CD4-positive, CD25-positive, alpha-beta regulatory T cell (primary cell): ENCODE measurements at regions not wholly inside any gene's neighbourhood (a gene's known extent, or its start where the extent isn't known, plus 50 kb on each side); places are given as distances from the start of the nearest gene placed in this dataset.

Experiments
- ATAC-seq, 2 donors: fragments of 150-1000 bp; cut with Tn5 transposase; one replicate each; pipeline ENCODE4 v1.10.0; 2021; ENCODE audit warnings: low read depth in 2 of 2, moderate number of reproducible peaks in 2 of 2, moderate library complexity in 1 of 2
- DNase-seq, 3 donors: peaks; one replicate each; pipeline versions ENCODE4 v3.0.0 to v3.0.0-alpha.2; 2012 to 2022; ENCODE audit warnings: mixed read lengths in 1 of 3
- H3K27ac ChIP-seq: one replicate; pipeline ENCODE4 v1.7.0; 2013; ENCODE audit warnings: mild to moderate bottlenecking, low read length; ENCODE audit not compliant: insufficient read depth, poor library complexity, severe bottlenecking
- H3K27me3 ChIP-seq: one replicate; pipeline ENCODE4 v1.7.0; 2013; ENCODE audit warnings: low read length; ENCODE audit not compliant: control insufficient read depth, insufficient read depth
- H3K36me3 ChIP-seq: one replicate; pipeline ENCODE4 v1.7.0; 2013; ENCODE audit warnings: mild to moderate bottlenecking, low read length, moderate library complexity; ENCODE audit not compliant: control insufficient read depth, insufficient read depth
- H3K4me1 ChIP-seq: 2 replicates; pipeline ENCODE4 v1.7.0; 2013; ENCODE audit warnings: mild to moderate bottlenecking, low read length; ENCODE audit not compliant: insufficient read depth, control insufficient read depth, poor library complexity, severe bottlenecking
- H3K4me3 ChIP-seq: one replicate; pipeline ENCODE4 v1.7.0; 2013; ENCODE audit warnings: low read depth, mild to moderate bottlenecking, low read length, moderate library complexity
- H3K9me3 ChIP-seq, 2 experiments: 1 replicate in 1 of 2; 2 replicates in 1 of 2; pipeline ENCODE4 v1.7.0; 2013; ENCODE audit warnings: low read length in 2 of 2, mild to moderate bottlenecking in 1 of 2, moderate library complexity in 1 of 2; ENCODE audit not compliant: control insufficient read depth in 2 of 2
- H3K27ac Mint-ChIP-seq, 3 donors: one replicate each; pipeline ENCODE4 v1.8.0; 2020 to 2022; ENCODE audit warnings: mild to moderate bottlenecking in 3 of 3, mixed read lengths in 3 of 3, moderate library complexity in 2 of 3
- H3K27me3 Mint-ChIP-seq: one replicate; pipeline ENCODE4 v1.8.0; 2022; ENCODE audit warnings: mild to moderate bottlenecking, mixed read lengths
- H3K36me3 Mint-ChIP-seq: one replicate; pipeline ENCODE4 v1.8.0; 2020; ENCODE audit warnings: mixed read lengths
- H3K4me1 Mint-ChIP-seq, 4 donors: one replicate each; pipeline ENCODE4 v1.8.0; 2020 to 2022; ENCODE audit warnings: mixed read lengths in 4 of 4, mild to moderate bottlenecking in 1 of 4
- H3K4me3 Mint-ChIP-seq, 4 donors: one replicate each; pipeline ENCODE4 v1.8.0; 2020 to 2022; ENCODE audit warnings: mild to moderate bottlenecking in 4 of 4, mixed read lengths in 4 of 4, moderate library complexity in 3 of 4
- H3K9me3 Mint-ChIP-seq, 7 donors: one replicate each; pipeline ENCODE4 v1.8.0; 2020 to 2022; ENCODE audit warnings: mixed read lengths in 7 of 7, mild to moderate bottlenecking in 3 of 7, moderate library complexity in 2 of 7

DNA sequence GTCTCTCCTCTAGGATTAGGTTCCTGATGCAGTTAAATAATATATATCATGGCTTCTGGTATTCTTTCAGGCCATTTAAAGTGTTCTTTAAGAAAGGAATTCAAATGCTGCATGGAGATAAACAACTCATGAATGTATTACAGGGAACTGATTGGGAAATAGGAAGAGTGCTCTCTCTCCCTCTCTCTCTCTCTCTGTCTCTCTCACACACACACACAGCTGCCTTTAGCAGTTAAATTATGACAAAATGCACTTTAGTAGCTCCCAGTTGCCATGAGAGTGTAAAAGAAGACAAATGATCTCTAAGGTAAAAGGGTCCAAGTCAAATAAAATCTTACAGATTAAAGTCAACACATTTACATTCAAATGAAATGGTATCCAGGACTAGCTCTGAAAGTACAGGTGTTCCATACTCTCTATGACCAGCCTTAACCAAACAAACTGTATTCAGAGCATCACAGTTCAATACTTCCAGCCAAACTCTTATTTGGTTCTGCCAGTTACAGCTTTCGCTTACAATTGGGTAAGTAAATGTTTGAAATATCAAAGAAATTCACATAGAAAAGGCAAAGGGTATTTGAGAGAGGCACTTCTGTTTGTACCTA, 94.7 kb upstream of the CXXC4 start:
- Mint-ChIP-seq H3K27ac (no peak overlapping the region), H3K27me3 (no peaks in the 10 kb centered on the region), H3K4me3 (no peak overlapping the region), H3K9me3 (peaks cover 0 to 3% (median 0%) of the 10 kb centered on the region in 7 donors), H3K4me1 (no peaks in the 10 kb centered on the region), H3K36me3 (no peaks in the 10 kb centered on the region)
- no peak for ATAC-seq
- H3K27me3 ChIP-seq = no peaks in the 10 kb centered on the region
- no peak overlapping the region for H3K27ac ChIP-seq
- no peaks in the 10 kb centered on the region for H3K36me3 ChIP-seq
- H3K4me3 ChIP-seq = no peak overlapping the region
- H3K9me3 ChIP-seq = no peaks in the 10 kb centered on the region
- DNase-seq = no peak
- no peaks in the 10 kb centered on the region for H3K4me1 ChIP-seq

DNA sequence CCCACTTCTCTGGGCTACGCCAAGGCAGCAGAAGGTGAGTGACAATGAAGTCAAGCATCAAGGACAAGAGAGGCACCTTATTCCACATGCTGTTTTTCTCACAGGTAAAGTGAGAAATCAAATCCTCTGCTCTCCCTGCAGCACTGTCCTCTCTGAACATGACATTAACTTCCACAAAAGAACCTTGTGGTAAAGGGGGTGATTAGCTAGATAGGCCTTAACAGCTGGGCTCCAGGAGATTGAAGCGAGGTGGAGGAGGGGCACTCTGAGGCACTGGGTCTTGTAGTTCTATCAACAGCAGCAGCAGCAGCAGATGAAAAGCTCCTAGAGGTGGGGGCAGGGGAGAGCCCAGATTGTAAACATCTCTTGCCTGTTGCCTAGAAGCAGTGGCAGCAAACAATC, 96.8 kb upstream of the CXXC4 start:
- H3K4me3 Mint-ChIP-seq = no peak overlapping the region
- no peak overlapping the region for H3K27ac Mint-ChIP-seq
- DNase-seq = no peak

DNA sequence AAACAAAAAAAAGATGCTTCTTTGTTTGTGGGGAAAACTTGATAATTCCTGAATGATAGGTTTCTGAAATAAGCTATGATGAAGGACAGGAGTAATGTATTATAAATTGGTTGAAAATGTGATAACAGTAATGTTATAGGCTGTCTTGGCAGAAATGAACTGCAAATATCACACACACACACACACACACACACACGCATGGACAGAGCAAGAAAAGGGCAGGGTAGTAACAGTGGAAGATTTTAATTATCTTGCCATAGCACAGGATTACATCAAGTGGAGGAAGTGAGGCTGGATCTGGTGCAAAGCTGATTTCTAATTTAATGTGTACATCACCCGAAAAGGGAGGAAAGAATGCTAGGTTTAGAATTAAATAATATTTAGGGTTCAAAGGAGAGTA, 97.5 kb upstream of the CXXC4 start:
- Histone ChIP-seq H3K27me3 (no peaks in the 10 kb centered on the region), H3K4me3 (no peak overlapping the region), H3K27ac (no peak overlapping the region), H3K9me3 (no peaks in the 10 kb centered on the region), H3K36me3 (no peaks in the 10 kb centered on the region), H3K4me1 (no peaks in the 10 kb centered on the region)
- no peak overlapping the region for H3K4me3 Mint-ChIP-seq
- no peak overlapping the region for H3K27ac Mint-ChIP-seq
- no peaks in the 10 kb centered on the region for H3K27me3 Mint-ChIP-seq
- no peaks in the 10 kb centered on the region for H3K4me1 Mint-ChIP-seq
- H3K36me3 Mint-ChIP-seq = no peaks in the 10 kb centered on the region
- no peak for DNase-seq
- no peak for ATAC-seq
- H3K9me3 Mint-ChIP-seq = peaks cover 0 to 3% (median 0%) of the 10 kb centered on the region in 7 donors

More for the DNA sequence above, 96.8 kb upstream of the CXXC4 start:
- H3K36me3 ChIP-seq = no peaks in the 10 kb centered on the region
- H3K4me1 ChIP-seq = no peaks in the 10 kb centered on the region
- H3K27ac ChIP-seq = no peak overlapping the region
- H3K4me3 ChIP-seq = no peak overlapping the region
- no peaks in the 10 kb centered on the region for H3K27me3 Mint-ChIP-seq
- H3K9me3 ChIP-seq = no peaks in the 10 kb centered on the region
- no peak for ATAC-seq
- peaks cover 0 to 3% (median 0%) of the 10 kb centered on the region in 7 donors for H3K9me3 Mint-ChIP-seq
- H3K27me3 ChIP-seq = no peaks in the 10 kb centered on the region
- no peaks in the 10 kb centered on the region for H3K36me3 Mint-ChIP-seq
- no peaks in the 10 kb centered on the region for H3K4me1 Mint-ChIP-seq

DNA sequence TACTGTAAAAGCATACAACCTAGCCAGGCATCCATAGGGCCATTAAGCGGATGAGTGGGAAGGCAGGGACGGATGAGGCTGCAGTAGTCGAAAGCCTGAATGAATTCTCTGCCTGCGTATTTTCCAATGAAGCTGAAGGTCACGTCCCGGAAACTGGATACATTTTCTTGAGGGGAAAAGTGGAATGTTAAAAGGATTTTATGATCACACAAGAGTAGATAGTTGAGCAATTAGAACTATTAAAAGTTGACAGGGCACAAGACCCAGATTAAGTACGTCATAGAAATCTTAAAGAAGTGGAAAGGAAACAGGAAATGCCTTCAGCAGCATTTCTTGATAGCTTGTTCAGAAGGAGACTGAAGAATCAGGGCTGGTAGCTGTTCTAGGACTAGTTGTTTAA, 98.3 kb upstream of the CXXC4 start:
- Histone ChIP-seq H3K4me1 (no peaks in the 10 kb centered on the region), H3K27me3 (no peaks in the 10 kb centered on the region), H3K4me3 (no peak overlapping the region), H3K27ac (no peak overlapping the region), H3K36me3 (no peaks in the 10 kb centered on the region), H3K9me3 (no peaks in the 10 kb centered on the region)
- H3K36me3 Mint-ChIP-seq = no peaks in the 10 kb centered on the region
- H3K9me3 Mint-ChIP-seq = peaks cover 0 to 3% (median 0%) of the 10 kb centered on the region in 7 donors
- H3K27ac Mint-ChIP-seq = no peak overlapping the region
- H3K27me3 Mint-ChIP-seq = no peaks in the 10 kb centered on the region
- H3K4me1 Mint-ChIP-seq = no peaks in the 10 kb centered on the region
- ATAC-seq = no peak
- no peak for DNase-seq
- H3K4me3 Mint-ChIP-seq = no peak overlapping the region

DNA sequence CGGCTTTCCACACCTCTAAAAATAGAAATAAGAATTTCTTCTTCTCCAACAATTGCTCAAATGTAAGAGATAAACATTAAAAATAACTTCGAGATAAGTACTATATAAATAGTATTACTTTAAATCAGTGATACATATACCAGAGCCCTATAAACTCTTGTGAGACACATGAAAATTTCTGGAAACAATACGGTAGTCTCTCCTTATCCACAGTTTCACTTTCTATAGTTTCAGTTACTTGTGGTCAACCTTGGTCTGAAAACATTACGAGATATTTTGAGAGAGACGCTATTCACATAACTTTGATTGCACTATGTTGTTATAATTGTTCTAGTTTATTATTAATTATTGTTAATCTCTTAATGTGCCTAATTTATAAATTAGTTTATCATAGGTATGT, 101.5 kb upstream of the CXXC4 start:
- H3K27me3 Mint-ChIP-seq = no peaks in the 10 kb centered on the region
- H3K4me3 Mint-ChIP-seq = no peak overlapping the region
- peaks cover 0 to 3% (median 0%) of the 10 kb centered on the region in 7 donors for H3K9me3 Mint-ChIP-seq

DNA sequence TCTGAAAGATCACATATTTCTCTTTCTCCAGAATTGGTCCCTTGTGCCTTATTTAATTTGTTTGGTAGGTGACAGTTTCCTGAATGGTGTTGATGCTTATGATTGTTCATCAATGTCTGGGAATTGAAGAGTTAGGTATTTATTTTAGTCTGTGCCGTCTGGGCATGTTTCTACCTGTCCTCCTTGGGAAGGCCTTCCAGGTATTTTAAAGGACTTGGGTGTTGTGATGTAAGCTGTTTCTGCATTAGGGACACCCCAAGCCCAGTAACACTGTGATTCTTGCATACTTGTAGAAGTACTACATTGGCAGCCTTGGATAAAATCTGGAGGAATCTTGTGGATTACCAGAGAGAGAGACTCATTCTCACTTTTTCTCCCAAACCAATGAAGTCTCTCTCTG, 120.8 kb upstream of the CXXC4 start:
- H3K36me3 ChIP-seq = no peaks in the 10 kb centered on the region
- Mint-ChIP-seq H3K4me1 (no peaks in the 10 kb centered on the region), H3K4me3 (no peak overlapping the region), H3K9me3 (peaks cover 0 to 10% (median 1%) of the 10 kb centered on the region in 7 donors), H3K27me3 (no peaks in the 10 kb centered on the region), H3K36me3 (no peaks in the 10 kb centered on the region), H3K27ac (no peak overlapping the region)
- no peaks in the 10 kb centered on the region for H3K4me1 ChIP-seq
- no peak overlapping the region for H3K27ac ChIP-seq
- DNase-seq (no peak), ATAC-seq (no peak)
- no peaks in the 10 kb centered on the region for H3K27me3 ChIP-seq
- no peaks in the 10 kb centered on the region for H3K9me3 ChIP-seq
- no peak overlapping the region for H3K4me3 ChIP-seq

More for the DNA sequence above, 101.5 kb upstream of the CXXC4 start:
- Histone ChIP-seq H3K36me3 (no peaks in the 10 kb centered on the region), H3K4me3 (no peak overlapping the region), H3K27ac (no peak overlapping the region), H3K27me3 (no peaks in the 10 kb centered on the region), H3K4me1 (no peaks in the 10 kb centered on the region), H3K9me3 (no peaks in the 10 kb centered on the region)
- no peak overlapping the region for H3K27ac Mint-ChIP-seq
- H3K4me1 Mint-ChIP-seq = no peaks in the 10 kb centered on the region
- DNase-seq (no peak), ATAC-seq (no peak)
- no peaks in the 10 kb centered on the region for H3K36me3 Mint-ChIP-seq

DNA sequence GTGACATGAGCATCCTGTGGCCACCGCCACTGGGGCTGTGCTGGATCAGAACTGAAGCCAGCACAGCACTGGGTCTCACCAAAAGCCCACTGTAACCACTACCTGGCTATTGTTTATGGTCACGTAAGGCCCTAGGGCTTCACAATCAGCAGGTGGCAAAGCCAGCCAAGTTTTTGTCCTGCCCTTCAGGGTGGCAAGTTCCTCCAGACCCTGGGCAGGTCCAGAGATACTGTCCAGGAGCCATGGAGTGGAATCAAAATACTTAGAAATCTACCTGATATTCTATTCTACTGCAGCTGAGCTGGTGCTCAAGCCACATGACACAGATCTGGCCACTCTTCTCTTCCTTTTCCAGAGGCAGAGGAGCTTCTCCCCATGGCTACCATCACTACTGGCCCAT, 121.2 kb upstream of the CXXC4 start:
- H3K27ac ChIP-seq = no peak overlapping the region

DNA sequence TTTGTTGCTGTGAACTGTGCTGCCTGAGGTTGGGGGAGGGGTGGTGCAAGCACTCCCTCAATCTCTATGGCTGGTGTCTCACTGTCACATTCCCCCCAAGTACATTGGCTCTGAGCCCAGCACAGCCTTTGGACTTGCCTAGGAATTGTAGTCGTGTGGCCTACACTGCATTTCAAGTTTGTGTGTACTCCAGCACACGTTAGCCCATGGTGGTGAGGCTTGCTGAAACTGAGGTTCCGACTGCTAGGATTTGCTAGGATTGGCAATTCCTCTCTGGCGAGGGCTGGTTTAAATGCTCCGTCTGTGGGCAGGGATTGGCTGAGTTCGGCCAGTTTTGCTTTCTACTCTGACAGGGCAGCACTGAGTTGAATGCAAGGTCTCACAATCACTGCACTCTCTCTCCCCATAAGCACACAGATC, 121.7 kb upstream of the CXXC4 start:
- H3K27ac Mint-ChIP-seq = no peak overlapping the region
- ATAC-seq = no peak
- H3K9me3 ChIP-seq = no peaks in the 10 kb centered on the region
- H3K4me1 ChIP-seq = no peaks in the 10 kb centered on the region
- peaks cover 0 to 8% (median 1%) of the 10 kb centered on the region in 7 donors for H3K9me3 Mint-ChIP-seq
- no peaks in the 10 kb centered on the region for H3K36me3 Mint-ChIP-seq
- H3K27me3 ChIP-seq = no peaks in the 10 kb centered on the region
- no peak overlapping the region for H3K4me3 ChIP-seq
- no peak overlapping the region for H3K27ac ChIP-seq
- H3K36me3 ChIP-seq = no peaks in the 10 kb centered on the region
- H3K27me3 Mint-ChIP-seq = no peaks in the 10 kb centered on the region
- H3K4me3 Mint-ChIP-seq = no peak overlapping the region
- H3K4me1 Mint-ChIP-seq = no peaks in the 10 kb centered on the region
- no peak for DNase-seq

More for the DNA sequence above, 121.2 kb upstream of the CXXC4 start:
- ATAC-seq = no peak
- H3K4me1 ChIP-seq = no peaks in the 10 kb centered on the region
- DNase-seq = no peak
- no peak overlapping the region for H3K27ac Mint-ChIP-seq
- H3K27me3 Mint-ChIP-seq = no peaks in the 10 kb centered on the region
- peaks cover 0 to 8% (median 1%) of the 10 kb centered on the region in 7 donors for H3K9me3 Mint-ChIP-seq
- H3K27me3 ChIP-seq = no peaks in the 10 kb centered on the region
- H3K4me1 Mint-ChIP-seq = no peaks in the 10 kb centered on the region
- H3K4me3 ChIP-seq = no peak overlapping the region
- no peaks in the 10 kb centered on the region for H3K9me3 ChIP-seq
- no peak overlapping the region for H3K4me3 Mint-ChIP-seq
- H3K36me3 ChIP-seq = no peaks in the 10 kb centered on the region
- H3K36me3 Mint-ChIP-seq = no peaks in the 10 kb centered on the region
